Breast epithelium (tissue), 3 donors: ENCODE measurements at regions not wholly inside any gene's neighbourhood (a gene's known extent, or its start where the extent isn't known, plus 50 kb on each side); places are given as distances from the start of the nearest gene placed in this dataset.

Source experiments
- POLR2A ChIP-seq: fragments of 450-650 bp; IDR thresholded peaks from one replicate; pipeline ENCODE4 v1.6.1; 2016; ENCODE audit warnings: antibody characterized with exemption, mild to moderate bottlenecking, moderate library complexity
- TF ChIP-seq, protein P1 (sequence below), 3 donors: fragments of 450-650 bp; IDR thresholded peaks; one replicate each; pipeline ENCODE4 v1.5.1; 2016 to 2017; ENCODE audit warnings: antibody characterized with exemption in 3 of 3, mild to moderate bottlenecking in 3 of 3, moderate library complexity in 3 of 3

- TF ChIP-seq, protein P1, sequence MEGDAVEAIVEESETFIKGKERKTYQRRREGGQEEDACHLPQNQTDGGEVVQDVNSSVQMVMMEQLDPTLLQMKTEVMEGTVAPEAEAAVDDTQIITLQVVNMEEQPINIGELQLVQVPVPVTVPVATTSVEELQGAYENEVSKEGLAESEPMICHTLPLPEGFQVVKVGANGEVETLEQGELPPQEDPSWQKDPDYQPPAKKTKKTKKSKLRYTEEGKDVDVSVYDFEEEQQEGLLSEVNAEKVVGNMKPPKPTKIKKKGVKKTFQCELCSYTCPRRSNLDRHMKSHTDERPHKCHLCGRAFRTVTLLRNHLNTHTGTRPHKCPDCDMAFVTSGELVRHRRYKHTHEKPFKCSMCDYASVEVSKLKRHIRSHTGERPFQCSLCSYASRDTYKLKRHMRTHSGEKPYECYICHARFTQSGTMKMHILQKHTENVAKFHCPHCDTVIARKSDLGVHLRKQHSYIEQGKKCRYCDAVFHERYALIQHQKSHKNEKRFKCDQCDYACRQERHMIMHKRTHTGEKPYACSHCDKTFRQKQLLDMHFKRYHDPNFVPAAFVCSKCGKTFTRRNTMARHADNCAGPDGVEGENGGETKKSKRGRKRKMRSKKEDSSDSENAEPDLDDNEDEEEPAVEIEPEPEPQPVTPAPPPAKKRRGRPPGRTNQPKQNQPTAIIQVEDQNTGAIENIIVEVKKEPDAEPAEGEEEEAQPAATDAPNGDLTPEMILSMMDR (IDR thresholded peaks at IDR 0.05): no peak
- no peak for TF ChIP-seq POLR2A
These were observed 358.7 kb upstream of the CTSO start for GRCh38 chr4:156312261-156312847.
